ENCODE measurements at regions not wholly inside any gene's neighbourhood (a gene's known extent, or its start where the extent isn't known, plus 50 kb on each side); places are given as distances from the start of the nearest gene placed in this dataset.
A peak's percentile ranks its signal among the peaks of the same experiment; 100 is the strongest.

GRCh38 chr11:19311308-19312030 lies 70.7 kb upstream of the E2F8 start:
- 54% methylated on average over 3 of the region's 3 CpGs; no CpG with 5 or more reads in 1 of the 2 experiments for WGBS, 2 experiments (ENCODE audit: extremely low coverage in 1 of 2, insufficient coverage in 1 of 2, insufficient read length in 1 of 2, insufficient replicate concordance in 2 of 2, low coverage in 1 of 2, low lambda C conversion rate in 2 of 2, missing lambda C conversion rate in 1 of 2)
- Histone ChIP-seq H2BK12ac (ENCODE audit: low read depth, low read length) (no peak overlapping the region), H2BK20ac (ENCODE audit: low read length) (no peak overlapping the region; the same call in 1 of the 2 replicates), H3K79me1 (ENCODE audit: low read depth, low read length) (no peaks in the 10 kb centered on the region), H2AFZ (ENCODE audit: low read length) (peak overlapping the region; percentile 74), H2BK15ac (ENCODE audit: low read length) (no peak overlapping the region; the same call in 1 of the 2 replicates), H2BK5ac (ENCODE audit: low read depth, low read length) (no peak overlapping the region), H3K27me3 (replicated peaks in 1 of 4; ENCODE audit: control insufficient read depth in 3 of 4, extremely low read depth in 1 of 4, insufficient read depth in 3 of 4, low read length in 3 of 4) (no peaks in the 10 kb centered on the region; a peak in 1 of 7 replicates), H4K8ac (ENCODE audit: extremely low read depth, insufficient read depth, low read length) (no peak overlapping the region), H3K36me3 (ENCODE audit: control insufficient read depth in 2 of 4, insufficient read depth in 4 of 4, low read length in 3 of 4) (no peaks in the 10 kb centered on the region), H3K4me3 (ENCODE audit: extremely low read depth in 1 of 4, insufficient read depth in 2 of 4, low read depth in 3 of 4, low read length in 4 of 4) (no peak overlapping the region), H4K5ac (ENCODE audit: insufficient read length, low read depth, low read length) (no peak overlapping the region), H2BK120ac (replicated peaks; ENCODE audit: low read depth, low read length) (no peak overlapping the region), H4K91ac (replicated peaks; ENCODE audit: insufficient read length, low read length) (no peak overlapping the region), H3K56ac (replicated peaks; ENCODE audit: insufficient read length, low read depth, low read length) (no peak overlapping the region), H3K79me2 (ENCODE audit: control insufficient read depth in 1 of 2, insufficient read depth in 2 of 2, low read length in 2 of 2) (no peaks in the 10 kb centered on the region), H3K18ac (ENCODE audit: extremely low read depth, low read length) (no peak overlapping the region), H3K4me1 (replicated peaks in 1 of 4; ENCODE audit: control insufficient read depth in 3 of 4, insufficient read depth in 4 of 4, low read length in 3 of 4) (peaks cover 0 to 3% (median 0%) of the 10 kb centered on the region in 4 experiments; a peak in 1 of 7 replicates), H3K23me2 (ENCODE audit: low read depth, low read length) (no peaks in the 10 kb centered on the region), H3K27ac (ENCODE audit: low read depth, low read length) (no peak overlapping the region), H3K4me2 (ENCODE audit: insufficient read depth in 1 of 2, low read depth in 2 of 2, low read length in 2 of 2) (no peak overlapping the region), H3K4ac (replicated peaks; ENCODE audit: insufficient read length, low read depth, low read length) (no peak overlapping the region), H2AK5ac (ENCODE audit: low read depth, low read length) (no peak overlapping the region), H3K9me3 (ENCODE audit: insufficient read depth in 2 of 2, low read depth in 1 of 2, low read length in 1 of 2) (no peaks in the 10 kb centered on the region), H4K20me1 (replicated peaks in 1 of 2; ENCODE audit: control insufficient read depth in 1 of 2, insufficient read depth in 2 of 2, low read length in 2 of 2) (peaks cover 0 to 2% of the 10 kb centered on the region in 2 experiments), H3K14ac (ENCODE audit: insufficient read length) (no peak overlapping the region), H3K23ac (ENCODE audit: insufficient read length) (no peak overlapping the region), H3K9ac (replicated peaks in 1 of 4; ENCODE audit: extremely low read depth in 1 of 4, low read depth in 3 of 4, low read length in 3 of 4) (no peak overlapping the region)
- peak; percentile 74 to 81 for TF ChIP-seq RAD21 (IDR thresholded peaks at IDR 0.05 in 1 of 2, conservative IDR thresholded peaks at IDR 0.05 in 1 of 2; ENCODE audit: low read depth in 2 of 2, low read length in 2 of 2)
- TF ChIP-seq, protein P1, sequence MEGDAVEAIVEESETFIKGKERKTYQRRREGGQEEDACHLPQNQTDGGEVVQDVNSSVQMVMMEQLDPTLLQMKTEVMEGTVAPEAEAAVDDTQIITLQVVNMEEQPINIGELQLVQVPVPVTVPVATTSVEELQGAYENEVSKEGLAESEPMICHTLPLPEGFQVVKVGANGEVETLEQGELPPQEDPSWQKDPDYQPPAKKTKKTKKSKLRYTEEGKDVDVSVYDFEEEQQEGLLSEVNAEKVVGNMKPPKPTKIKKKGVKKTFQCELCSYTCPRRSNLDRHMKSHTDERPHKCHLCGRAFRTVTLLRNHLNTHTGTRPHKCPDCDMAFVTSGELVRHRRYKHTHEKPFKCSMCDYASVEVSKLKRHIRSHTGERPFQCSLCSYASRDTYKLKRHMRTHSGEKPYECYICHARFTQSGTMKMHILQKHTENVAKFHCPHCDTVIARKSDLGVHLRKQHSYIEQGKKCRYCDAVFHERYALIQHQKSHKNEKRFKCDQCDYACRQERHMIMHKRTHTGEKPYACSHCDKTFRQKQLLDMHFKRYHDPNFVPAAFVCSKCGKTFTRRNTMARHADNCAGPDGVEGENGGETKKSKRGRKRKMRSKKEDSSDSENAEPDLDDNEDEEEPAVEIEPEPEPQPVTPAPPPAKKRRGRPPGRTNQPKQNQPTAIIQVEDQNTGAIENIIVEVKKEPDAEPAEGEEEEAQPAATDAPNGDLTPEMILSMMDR (IDR thresholded peaks at IDR 0.05; ENCODE audit: control extremely low read depth in 1 of 3, insufficient read depth in 1 of 3, low read depth in 1 of 3, low read length in 3 of 3), result peak; percentile 66 to 86 (median 74)
- TF ChIP-seq FOSL1 (IDR thresholded peaks at IDR 0.05; ENCODE audit: insufficient read depth, low read depth, low read length), result no peak
- peak in 1 of 2 experiments; percentile 89 for DNase-seq (ENCODE audit: low read depth in 1 of 2, low spot score in 2 of 2)
- ChIA-PET CTCF (ENCODE audit: partially characterized antibody) (interaction anchor here (0.7 to 3.5 kb wide), 14 partner anchors 8 to 242 kb away, joined by 3 to 31 read pairs (median 4); no protein-coding TSS in a partner anchor), POLR2A (ENCODE audit: partially characterized antibody) (no interaction called here)
- peak; percentile 79 for FAIRE-seq
